SK-N-SH (cell line): ENCODE measurements at regions not wholly inside any gene's neighbourhood (a gene's known extent, or its start where the extent isn't known, plus 50 kb on each side); places are given as distances from the start of the nearest gene placed in this dataset.
"Not testable (repeated sequence)": the region's sequence is repeated elsewhere in the genome, so short reads cannot be mapped to it uniquely, and the experiment has no call there.

Experiments used
- CTCF ChIA-PET: fragments of 300-600, 350-600 bp; formaldehyde crosslinking; extraction: SDS; loops from one replicate; lab custom pipeline; 2021; lab: Yijun Ruan, JAX
- POLR2A ChIA-PET: fragments of 350-600 bp; sonication (Branson Sonifier 250); formaldehyde crosslinking; extraction: SDS; loops from one replicate; lab custom pipeline; 2020; ENCODE audit warnings: antibody characterized with exemption, inconsistent platforms; lab: Yijun Ruan, JAX
- DNase-seq: peaks from one replicate; pipeline ENCODE4 v3.0.0; 2012
- H2AFZ ChIP-seq: fragments of 200-600 bp; sonication (generic); 2 replicates; pipeline ENCODE4 v1.8.1; 2016; ENCODE audit warnings: antibody characterized with exemption, mild to moderate bottlenecking, low read depth
- H3F3A ChIP-seq: fragments of 200-600 bp; sonication (generic); replicated peaks from 2 replicates; pipeline ENCODE3; 2016; ENCODE audit warnings: antibody characterized with exemption, mild to moderate bottlenecking; ENCODE audit not compliant: insufficient read depth
- H3K27ac ChIP-seq, 2 experiments: fragments of 200-500 bp in 1 of 2; fragments of 200-600 bp in 1 of 2; sonication (Bioruptor generic) in 1 of 2; sonication (generic), shearing (Covaris generic) in 1 of 2; 2 replicates each; pipeline versions ENCODE4 v1.5.1 to v1.6.1; 2014 to 2016; ENCODE audit warnings: low read depth in 2 of 2, inconsistent platforms in 1 of 2, low read length in 1 of 2, mild to moderate bottlenecking in 1 of 2, mixed read lengths in 1 of 2
- H3K27me3 ChIP-seq: fragments of 200-600 bp; sonication (generic), shearing (Covaris generic); 2 replicates; pipeline ENCODE4 v1.6.1; 2016; ENCODE audit warnings: mixed run types; ENCODE audit not compliant: insufficient read depth
- H3K36me3 ChIP-seq, 2 experiments: fragments of 200-500 bp in 1 of 2; fragments of 200-600 bp in 1 of 2; sonication (Bioruptor generic) in 1 of 2; sonication (generic) in 1 of 2; replicated peaks in 1 of 2; 2 replicates each; pipeline versions ENCODE3 to v1.5.1; 2014 to 2016; ENCODE audit warnings: low read length in 1 of 2, mild to moderate bottlenecking in 1 of 2; ENCODE audit not compliant: insufficient read depth in 2 of 2, control insufficient read depth in 1 of 2
- H3K4me1 ChIP-seq, 2 experiments: fragments of 200-500 bp in 1 of 2; fragments of 200-600 bp in 1 of 2; sonication (Bioruptor generic) in 1 of 2; sonication (generic), shearing (Covaris generic) in 1 of 2; 2 replicates each; pipeline versions ENCODE4 v1.5.1 to v1.6.1; 2014 to 2016; ENCODE audit warnings: low read depth in 1 of 2, low read length in 1 of 2, mixed run types in 1 of 2; ENCODE audit not compliant: insufficient read depth in 2 of 2, control insufficient read depth in 1 of 2
- H3K4me2 ChIP-seq: fragments of 200-600 bp; sonication (generic), shearing (Covaris generic); 2 replicates; pipeline ENCODE4 v1.6.1; 2017; ENCODE audit warnings: mixed run types
- H3K4me3 ChIP-seq, 2 experiments: fragments of 200-500 bp in 1 of 2; fragments of 200-600 bp in 1 of 2; sonication (Bioruptor generic) in 1 of 2; sonication (generic), shearing (Covaris generic) in 1 of 2; 2 replicates each; pipeline versions ENCODE4 v1.5.1 to v1.8.1; 2014 to 2016; ENCODE audit warnings: low read depth in 2 of 2, inconsistent platforms in 1 of 2, low read length in 1 of 2, mild to moderate bottlenecking in 1 of 2, mixed read lengths in 1 of 2, moderate library complexity in 1 of 2
- H3K79me2 ChIP-seq: fragments of 200-600 bp; sonication (generic); 2 replicates; pipeline ENCODE4 v1.8.1; 2017; ENCODE audit warnings: mild to moderate bottlenecking; ENCODE audit not compliant: insufficient read depth
- H3K9ac ChIP-seq: fragments of 200-600 bp; sonication (generic); 2 replicates; pipeline ENCODE4 v1.6.1; 2017; ENCODE audit warnings: mixed run types
- H3K9me2 ChIP-seq: fragments of 200-600 bp; sonication (generic); 2 replicates; pipeline ENCODE4 v1.6.1; 2017; ENCODE audit warnings: mixed run types
- H3K9me3 ChIP-seq: fragments of 200-600 bp; sonication (generic); 2 replicates; pipeline ENCODE4 v1.6.1; 2017; ENCODE audit warnings: mixed run types, mild to moderate bottlenecking, moderate library complexity
- H4K20me1 ChIP-seq: fragments of 200-600 bp; sonication (generic); 2 replicates; pipeline ENCODE4 v1.6.1; 2017; ENCODE audit warnings: mild to moderate bottlenecking, mixed run types; ENCODE audit not compliant: insufficient read depth
- ELF1 ChIP-seq: IDR thresholded peaks from 2 replicates; pipeline ENCODE4 v1.4.0; 2012
- EP300 ChIP-seq, 2 experiments: IDR thresholded peaks; 2 replicates each; pipeline versions ENCODE4 v1.4.0 to v1.6.1; 2012; ENCODE audit warnings: borderline replicate concordance in 1 of 2, low read depth in 1 of 2, low read length in 1 of 2
- FOSL2 ChIP-seq: IDR thresholded peaks from 2 replicates; pipeline ENCODE4 v1.4.0; 2012; ENCODE audit warnings: low read depth, mild to moderate bottlenecking, moderate library complexity, borderline replicate concordance
- GABPA ChIP-seq: IDR thresholded peaks from 2 replicates; pipeline ENCODE4 v1.4.0; 2012; ENCODE audit warnings: low read depth, mild to moderate bottlenecking
- IRF3 ChIP-seq: fragments of 150-350 bp; IDR thresholded peaks from 2 replicates; pipeline ENCODE4 v1.6.1; 2016; ENCODE audit warnings: mild to moderate bottlenecking, low read depth, low read length
- JUND ChIP-seq: IDR thresholded peaks from 2 replicates; pipeline ENCODE4 v1.4.0; 2012
- MEF2A ChIP-seq: IDR thresholded peaks from 2 replicates; pipeline ENCODE4 v1.4.0; 2012; ENCODE audit warnings: low read depth, borderline replicate concordance
- MXI1 ChIP-seq: IDR thresholded peaks from 2 replicates; pipeline ENCODE4 v1.6.1; 2012; ENCODE audit warnings: mild to moderate bottlenecking, low read depth, low read length, improper control_type of control experiment
- WGBS: methylation state at CpG from one replicate; pipeline ENCODE4 v1.1.6; 2017; ENCODE audit warnings: low lambda C conversion rate; 5-methylcytosine and 5-hydroxymethylcytosine counted together
- TF ChIP-seq, protein P1 (sequence below): IDR thresholded peaks from 2 replicates; pipeline ENCODE4 v1.4.0; 2012; ENCODE audit warnings: low read depth, borderline replicate concordance
- TF ChIP-seq, protein P2 (sequence below): IDR thresholded peaks from 2 replicates; pipeline ENCODE4 v1.6.1; 2012; ENCODE audit warnings: mild to moderate bottlenecking, low read depth, low read length, moderate library complexity
- TF ChIP-seq, protein P3 (sequence below): fragments of 200-600 bp; sonication (generic); IDR thresholded peaks from 2 replicates; pipeline ENCODE4 v1.6.1; 2017; ENCODE audit warnings: antibody characterized with exemption, mild to moderate bottlenecking, moderate library complexity

GRCh38 chr13:64568748-64569147 is 2661.4 kb downstream of the PCDH9 start:
- no peak for DNase-seq
- Histone ChIP-seq H3K79me2 (no peaks in the 10 kb centered on the region), H3K27me3 (no peaks in the 10 kb centered on the region), H3K4me1 (no peaks in the 10 kb centered on the region), H2AFZ (no peak overlapping the region), H3K9me3 (peaks cover 6% of the 10 kb centered on the region; the same call in 1 of the 2 replicates), H3K27ac (no peak overlapping the region), H4K20me1 (no peaks in the 10 kb centered on the region), H3K9me2 (no peaks in the 10 kb centered on the region), H3K4me2 (no peak overlapping the region), H3K36me3 (no peaks in the 10 kb centered on the region), H3K9ac (no peak overlapping the region), H3K4me3 (no peak overlapping the region), H3F3A (no peaks in the 10 kb centered on the region)
- CTCF ChIA-PET = no interaction called here
- POLR2A ChIA-PET = no interaction called here
- TF ChIP-seq EP300 (IDR thresholded peaks at IDR 0.05; ENCODE audit: borderline replicate concordance in 1 of 2, low read depth in 1 of 2, low read length in 1 of 2) (no peak), MEF2A (no peak), FOSL2 (no peak), MXI1 (no peak), IRF3 (no peak), ELF1 (no peak), GABPA (no peak), JUND (no peak)
- TF ChIP-seq, protein P1, sequence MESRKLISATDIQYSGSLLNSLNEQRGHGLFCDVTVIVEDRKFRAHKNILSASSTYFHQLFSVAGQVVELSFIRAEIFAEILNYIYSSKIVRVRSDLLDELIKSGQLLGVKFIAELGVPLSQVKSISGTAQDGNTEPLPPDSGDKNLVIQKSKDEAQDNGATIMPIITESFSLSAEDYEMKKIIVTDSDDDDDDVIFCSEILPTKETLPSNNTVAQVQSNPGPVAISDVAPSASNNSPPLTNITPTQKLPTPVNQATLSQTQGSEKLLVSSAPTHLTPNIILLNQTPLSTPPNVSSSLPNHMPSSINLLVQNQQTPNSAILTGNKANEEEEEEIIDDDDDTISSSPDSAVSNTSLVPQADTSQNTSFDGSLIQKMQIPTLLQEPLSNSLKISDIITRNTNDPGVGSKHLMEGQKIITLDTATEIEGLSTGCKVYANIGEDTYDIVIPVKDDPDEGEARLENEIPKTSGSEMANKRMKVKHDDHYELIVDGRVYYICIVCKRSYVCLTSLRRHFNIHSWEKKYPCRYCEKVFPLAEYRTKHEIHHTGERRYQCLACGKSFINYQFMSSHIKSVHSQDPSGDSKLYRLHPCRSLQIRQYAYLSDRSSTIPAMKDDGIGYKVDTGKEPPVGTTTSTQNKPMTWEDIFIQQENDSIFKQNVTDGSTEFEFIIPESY = no peak
- TF ChIP-seq, protein P2, sequence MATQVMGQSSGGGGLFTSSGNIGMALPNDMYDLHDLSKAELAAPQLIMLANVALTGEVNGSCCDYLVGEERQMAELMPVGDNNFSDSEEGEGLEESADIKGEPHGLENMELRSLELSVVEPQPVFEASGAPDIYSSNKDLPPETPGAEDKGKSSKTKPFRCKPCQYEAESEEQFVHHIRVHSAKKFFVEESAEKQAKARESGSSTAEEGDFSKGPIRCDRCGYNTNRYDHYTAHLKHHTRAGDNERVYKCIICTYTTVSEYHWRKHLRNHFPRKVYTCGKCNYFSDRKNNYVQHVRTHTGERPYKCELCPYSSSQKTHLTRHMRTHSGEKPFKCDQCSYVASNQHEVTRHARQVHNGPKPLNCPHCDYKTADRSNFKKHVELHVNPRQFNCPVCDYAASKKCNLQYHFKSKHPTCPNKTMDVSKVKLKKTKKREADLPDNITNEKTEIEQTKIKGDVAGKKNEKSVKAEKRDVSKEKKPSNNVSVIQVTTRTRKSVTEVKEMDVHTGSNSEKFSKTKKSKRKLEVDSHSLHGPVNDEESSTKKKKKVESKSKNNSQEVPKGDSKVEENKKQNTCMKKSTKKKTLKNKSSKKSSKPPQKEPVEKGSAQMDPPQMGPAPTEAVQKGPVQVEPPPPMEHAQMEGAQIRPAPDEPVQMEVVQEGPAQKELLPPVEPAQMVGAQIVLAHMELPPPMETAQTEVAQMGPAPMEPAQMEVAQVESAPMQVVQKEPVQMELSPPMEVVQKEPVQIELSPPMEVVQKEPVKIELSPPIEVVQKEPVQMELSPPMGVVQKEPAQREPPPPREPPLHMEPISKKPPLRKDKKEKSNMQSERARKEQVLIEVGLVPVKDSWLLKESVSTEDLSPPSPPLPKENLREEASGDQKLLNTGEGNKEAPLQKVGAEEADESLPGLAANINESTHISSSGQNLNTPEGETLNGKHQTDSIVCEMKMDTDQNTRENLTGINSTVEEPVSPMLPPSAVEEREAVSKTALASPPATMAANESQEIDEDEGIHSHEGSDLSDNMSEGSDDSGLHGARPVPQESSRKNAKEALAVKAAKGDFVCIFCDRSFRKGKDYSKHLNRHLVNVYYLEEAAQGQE = no peak
- TF ChIP-seq, protein P3, sequence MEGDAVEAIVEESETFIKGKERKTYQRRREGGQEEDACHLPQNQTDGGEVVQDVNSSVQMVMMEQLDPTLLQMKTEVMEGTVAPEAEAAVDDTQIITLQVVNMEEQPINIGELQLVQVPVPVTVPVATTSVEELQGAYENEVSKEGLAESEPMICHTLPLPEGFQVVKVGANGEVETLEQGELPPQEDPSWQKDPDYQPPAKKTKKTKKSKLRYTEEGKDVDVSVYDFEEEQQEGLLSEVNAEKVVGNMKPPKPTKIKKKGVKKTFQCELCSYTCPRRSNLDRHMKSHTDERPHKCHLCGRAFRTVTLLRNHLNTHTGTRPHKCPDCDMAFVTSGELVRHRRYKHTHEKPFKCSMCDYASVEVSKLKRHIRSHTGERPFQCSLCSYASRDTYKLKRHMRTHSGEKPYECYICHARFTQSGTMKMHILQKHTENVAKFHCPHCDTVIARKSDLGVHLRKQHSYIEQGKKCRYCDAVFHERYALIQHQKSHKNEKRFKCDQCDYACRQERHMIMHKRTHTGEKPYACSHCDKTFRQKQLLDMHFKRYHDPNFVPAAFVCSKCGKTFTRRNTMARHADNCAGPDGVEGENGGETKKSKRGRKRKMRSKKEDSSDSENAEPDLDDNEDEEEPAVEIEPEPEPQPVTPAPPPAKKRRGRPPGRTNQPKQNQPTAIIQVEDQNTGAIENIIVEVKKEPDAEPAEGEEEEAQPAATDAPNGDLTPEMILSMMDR = no peak

GRCh38 chr13:64558031-64558430 is 2672.1 kb downstream of the PCDH9 start:
- H3K27ac ChIP-seq, DNase-seq, H3K27me3 ChIP-seq, H3K9ac ChIP-seq, H3K4me3 ChIP-seq, H3K4me2 ChIP-seq, H3K4me1 ChIP-seq, CTCF ChIA-PET, H2AFZ ChIP-seq, H4K20me1 ChIP-seq, H3F3A ChIP-seq, POLR2A ChIA-PET, H3K36me3 ChIP-seq, H3K9me2 ChIP-seq, H3K9me3 ChIP-seq, H3K79me2 ChIP-seq: not testable (repeated sequence)
- 92% methylated on average over 10 of the region's 10 CpGs for WGBS
